SW480 (cell line): ENCODE measurements at regions not wholly inside any gene's neighbourhood (a gene's known extent, or its start where the extent isn't known, plus 50 kb on each side); places are given as distances from the start of the nearest gene placed in this dataset.
A peak's percentile ranks its signal among the peaks of the same experiment; 100 is the strongest.
"Not testable (repeated sequence)": the region's sequence is repeated elsewhere in the genome, so short reads cannot be mapped to it uniquely, and the experiment has no call there.

Experiments
- DNase-seq: peaks from one replicate; pipeline ENCODE4 v3.0.0-alpha.2; 2016; ENCODE audit warnings: low spot score

GRCh38 chr14:82587226-82587625, 1053.6 kb upstream of the SEL1L start:
- DNase-seq, result no peak

GRCh38 chr14:82595466-82595865, 1061.8 kb upstream of the SEL1L start:
- no peak for DNase-seq

- DNase-seq, result no peak
Observed at GRCh38 chr14:82602794-82603193, 1069.1 kb upstream of the SEL1L start.

GRCh38 chr14:82604819-82605218, 1071.2 kb upstream of the SEL1L start:
- DNase-seq, result no peak

GRCh38 chr14:82621881-82622450, 1088.3 kb upstream of the SEL1L start:
- no peak for DNase-seq

- DNase-seq, result no peak
Observed at GRCh38 chr14:82626156-82627066, 1092.8 kb upstream of the SEL1L start.

GRCh38 chr14:82635915-82636314, 1102.3 kb upstream of the SEL1L start:
- no peak for DNase-seq

GRCh38 chr14:82636426-82636825, 1102.8 kb upstream of the SEL1L start:
- DNase-seq, result no peak

GRCh38 chr14:82641050-82641540, 1107.4 kb upstream of the SEL1L start:
- DNase-seq, result no peak

- peak; percentile 72 for DNase-seq
Observed at GRCh38 chr14:82642425-82642824, 1108.8 kb upstream of the SEL1L start.

GRCh38 chr14:82647088-82647810, 1113.6 kb upstream of the SEL1L start:
- DNase-seq, result no peak

GRCh38 chr14:82655770-82656169, 1122.1 kb upstream of the SEL1L start:
- DNase-seq, result no peak

GRCh38 chr14:82657186-82657675, 1123.6 kb upstream of the SEL1L start:
- DNase-seq, result no peak

- DNase-seq, result no peak
Observed at GRCh38 chr14:82661258-82661657, 1127.6 kb upstream of the SEL1L start.

- DNase-seq, result no peak
Observed at GRCh38 chr14:82667006-82667405, 1133.4 kb upstream of the SEL1L start.

GRCh38 chr14:82667501-82667900, 1133.8 kb upstream of the SEL1L start:
- DNase-seq, result no peak

- no peak for DNase-seq
Observed at GRCh38 chr14:82676403-82676802, 1142.8 kb upstream of the SEL1L start.

GRCh38 chr14:82689948-82690347, 1156.3 kb upstream of the SEL1L start:
- peak; percentile 6 for DNase-seq

GRCh38 chr14:82691191-82691590, 1157.5 kb upstream of the SEL1L start:
- DNase-seq, result not testable (repeated sequence)

GRCh38 chr14:82694820-82695219, 1161.2 kb upstream of the SEL1L start:
- peak; percentile 4 for DNase-seq

GRCh38 chr14:82704218-82704617, 1170.6 kb upstream of the SEL1L start:
- no peak for DNase-seq

- DNase-seq, result peak; percentile 62
Observed at GRCh38 chr14:82710267-82710841, 1176.7 kb upstream of the SEL1L start.
